Muscle of back (tissue), 3 donors: ENCODE measurements at regions not wholly inside any gene's neighbourhood (a gene's known extent, or its start where the extent isn't known, plus 50 kb on each side); places are given as distances from the start of the nearest gene placed in this dataset.

Source experiments
- DNase-seq, 3 donors: peaks; one replicate each; pipeline versions ENCODE4 v3.0.0 to v3.0.0-alpha.2; 2013

DNA sequence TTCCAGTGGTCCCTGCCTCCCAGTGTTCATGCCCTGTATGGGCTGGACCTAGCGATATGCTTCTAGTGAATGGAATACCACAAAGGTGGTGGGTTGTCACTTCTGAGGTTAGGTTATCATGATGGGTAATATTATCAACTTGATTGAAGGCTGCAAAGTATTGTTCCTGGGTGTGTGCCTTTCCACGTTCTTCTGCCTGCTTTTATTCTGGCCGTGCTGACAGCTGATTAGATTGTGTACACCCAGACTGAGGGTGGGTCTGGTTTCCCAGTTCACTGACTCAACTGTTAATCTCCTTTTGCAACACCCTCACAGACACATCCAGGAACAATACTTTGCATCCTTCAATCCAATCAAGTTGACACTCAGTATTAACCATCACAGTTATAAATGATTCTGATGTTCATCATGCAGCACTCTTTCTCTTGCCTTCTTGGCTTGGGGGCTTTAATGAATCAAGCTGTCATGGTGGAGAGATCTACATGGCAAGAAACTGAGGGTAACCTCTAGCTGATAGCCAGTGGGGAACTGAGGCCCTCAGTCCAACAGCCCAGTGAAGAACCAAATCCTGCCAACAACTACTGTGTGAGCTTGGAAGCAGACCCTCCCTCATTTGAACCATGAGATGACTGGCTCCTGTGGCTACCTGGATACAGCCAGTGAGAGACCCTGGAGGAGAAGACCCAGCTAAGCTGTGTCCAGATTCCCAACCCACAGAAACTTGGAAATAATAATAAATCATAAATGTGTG is 63.0 kb upstream of the CELF4 start:
- DNase-seq: no peak

DNA sequence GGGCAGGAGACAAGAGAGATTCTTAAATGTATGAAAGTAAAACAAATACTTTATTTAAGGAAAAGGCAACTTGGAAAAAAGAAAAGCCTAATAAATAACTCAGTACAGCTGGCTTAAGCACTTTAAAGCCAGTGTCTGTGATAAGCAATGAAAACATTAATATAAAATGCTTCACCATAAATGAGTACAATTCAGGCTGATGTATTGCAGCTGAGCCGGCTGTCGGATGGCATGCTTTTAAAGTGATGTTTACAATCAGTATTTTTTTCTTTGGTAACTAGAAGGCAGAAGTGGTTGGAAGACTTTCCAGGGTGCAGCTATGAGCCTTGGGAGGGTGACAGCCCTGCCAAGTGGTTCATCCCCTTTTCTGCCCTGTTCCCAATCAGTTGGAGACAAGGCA is 58.7 kb upstream of the CELF4 start:
- DNase-seq: no peak

GRCh38 chr18:37619964-37620363 is 54.4 kb upstream of the CELF4 start:
- no peak for DNase-seq

GRCh38 chr18:37617623-37618022 is 52.0 kb upstream of the CELF4 start:
- DNase-seq: no peak
